ENCODE measurements at regions not wholly inside any gene's neighbourhood (a gene's known extent, or its start where the extent isn't known, plus 50 kb on each side); places are given as distances from the start of the nearest gene placed in this dataset.

DNA sequence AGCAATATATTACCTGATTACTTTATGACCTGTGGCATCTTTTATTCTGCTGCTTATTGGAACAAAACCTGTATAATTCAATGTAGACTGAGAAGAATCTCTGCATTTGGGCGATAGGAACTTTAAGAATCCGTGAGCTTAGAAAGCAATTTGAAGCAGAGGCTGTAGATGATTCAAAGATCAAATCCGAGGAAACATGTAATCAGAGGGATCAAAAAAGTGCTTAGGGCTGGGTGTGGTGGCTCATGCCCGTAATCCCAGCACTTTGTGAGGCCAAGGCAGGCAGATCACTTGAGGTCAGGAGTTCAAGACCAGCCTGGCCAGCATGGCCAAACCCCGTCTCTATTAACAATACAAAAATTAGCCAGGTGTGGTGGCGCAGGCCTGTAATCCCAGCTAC is 198.4 kb downstream of the MTX2 start:
- DNase-seq (ENCODE audit: low spot score) = no peak
- no peak for FAIRE-seq

DNA sequence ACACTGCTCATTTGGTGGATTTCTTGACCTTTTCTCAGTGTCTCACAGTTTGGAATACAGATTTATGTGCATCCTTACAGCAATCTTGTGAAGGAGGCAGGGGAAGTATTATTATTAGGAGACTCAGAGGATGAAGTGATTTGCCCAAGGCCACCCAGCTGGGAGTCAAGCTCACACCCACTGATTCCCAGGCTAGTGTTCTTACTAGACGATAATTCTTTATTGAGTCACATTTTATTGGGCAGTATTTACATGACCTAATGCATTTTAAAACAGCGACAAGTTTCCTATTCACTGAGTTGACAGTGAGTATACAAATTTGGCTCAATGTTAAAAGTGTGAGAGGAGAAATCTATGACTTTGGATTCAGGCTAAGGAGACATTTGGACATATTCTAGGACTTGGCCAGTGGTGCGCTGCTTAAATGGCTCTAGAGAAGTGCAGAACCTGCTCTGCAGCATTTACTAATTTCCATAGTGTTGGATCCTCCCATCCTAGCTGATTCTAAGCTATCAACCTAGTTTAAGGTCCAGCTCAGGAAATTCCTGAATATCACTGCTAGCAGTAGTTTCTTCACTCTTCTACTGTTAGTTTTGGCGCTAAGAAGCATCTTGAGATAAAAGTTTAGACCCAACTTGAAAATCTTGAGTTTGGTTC is 199.3 kb downstream of the MTX2 start:
- DNase-seq (ENCODE audit: low spot score) = no peak
- FAIRE-seq = no peak

DNA sequence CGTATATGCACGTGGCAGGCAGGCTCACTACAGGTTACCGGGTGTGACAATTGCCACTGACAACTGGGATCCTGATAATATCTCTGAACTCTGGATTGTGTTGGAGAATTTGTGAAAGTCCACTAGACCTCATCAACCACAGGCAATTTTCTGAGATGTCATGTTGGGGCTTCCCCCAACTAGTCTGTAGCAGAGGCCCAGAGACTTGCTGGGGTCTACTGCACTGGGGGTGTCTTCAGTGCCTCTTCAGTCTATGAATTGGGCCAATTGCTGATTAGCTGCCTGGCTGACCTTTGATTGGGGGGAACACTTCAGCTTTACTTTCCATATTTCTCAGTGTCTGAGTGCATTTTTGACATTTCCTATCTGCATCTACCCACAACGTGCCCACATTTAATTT is 201.5 kb downstream of the MTX2 start:
- FAIRE-seq = no peak
- DNase-seq (ENCODE audit: low spot score) = no peak

DNA sequence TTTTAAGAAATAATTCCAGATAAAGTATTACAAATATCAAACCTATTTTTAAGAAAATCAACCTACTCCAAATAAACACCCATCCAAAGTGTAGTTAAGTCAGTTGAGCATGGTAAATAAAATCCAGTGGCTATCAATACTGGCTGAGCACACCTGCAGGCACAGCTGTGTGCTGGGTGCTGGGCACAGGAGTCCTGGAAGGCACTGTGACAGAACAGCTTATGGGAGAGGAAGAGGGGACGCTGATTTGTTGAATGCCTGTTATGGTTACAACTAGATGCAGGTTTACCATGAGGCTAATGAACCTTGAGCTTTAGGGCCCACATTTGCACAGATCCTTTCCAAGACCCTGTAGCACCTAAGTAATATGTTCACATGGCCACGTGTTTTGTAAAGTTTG is 202.7 kb downstream of the MTX2 start:
- DNase-seq (ENCODE audit: low spot score) (no peak), FAIRE-seq (no peak)

DNA sequence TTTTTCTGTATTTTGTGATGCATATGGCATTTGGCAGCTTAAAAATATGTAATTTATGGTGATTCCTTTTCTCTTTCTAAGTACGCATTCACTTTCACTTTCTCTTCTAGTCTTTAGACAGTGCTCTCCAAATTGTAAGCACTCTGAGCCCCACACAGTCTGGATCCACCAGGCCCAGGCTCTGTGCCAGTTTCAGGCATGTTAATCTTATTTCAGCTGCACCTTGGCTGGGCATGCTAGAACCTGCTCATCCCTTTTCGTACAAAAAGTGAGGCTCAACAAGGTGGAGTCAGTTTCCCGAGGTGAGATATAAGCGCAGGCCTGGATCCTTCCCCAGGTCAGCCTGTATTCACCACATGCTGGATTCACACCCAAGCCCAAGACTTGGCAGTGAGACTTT is 203.9 kb downstream of the MTX2 start:
- FAIRE-seq (no peak), DNase-seq (ENCODE audit: low spot score) (peak; percentile 30)

DNA sequence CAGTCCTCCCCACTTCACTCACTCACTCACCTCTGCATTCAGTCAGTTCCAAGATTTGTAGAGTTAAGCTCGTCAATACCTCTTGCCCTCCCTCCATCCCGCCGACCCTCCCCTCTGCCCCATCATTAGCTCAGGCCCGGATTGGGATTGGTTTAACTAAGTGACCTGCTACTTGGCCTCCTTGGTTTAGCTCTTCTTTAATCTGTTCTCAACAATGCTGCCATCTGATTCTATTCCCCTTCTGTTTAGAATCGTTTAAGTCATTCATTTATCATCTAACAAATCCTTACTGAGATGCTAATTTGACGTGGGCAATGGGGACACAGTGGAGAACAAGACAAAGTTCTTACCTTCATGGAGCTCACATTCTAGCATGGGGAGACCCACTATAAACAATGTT is 204.6 kb downstream of the MTX2 start:
- no peak for FAIRE-seq
- DNase-seq (ENCODE audit: low spot score) = no peak

DNA sequence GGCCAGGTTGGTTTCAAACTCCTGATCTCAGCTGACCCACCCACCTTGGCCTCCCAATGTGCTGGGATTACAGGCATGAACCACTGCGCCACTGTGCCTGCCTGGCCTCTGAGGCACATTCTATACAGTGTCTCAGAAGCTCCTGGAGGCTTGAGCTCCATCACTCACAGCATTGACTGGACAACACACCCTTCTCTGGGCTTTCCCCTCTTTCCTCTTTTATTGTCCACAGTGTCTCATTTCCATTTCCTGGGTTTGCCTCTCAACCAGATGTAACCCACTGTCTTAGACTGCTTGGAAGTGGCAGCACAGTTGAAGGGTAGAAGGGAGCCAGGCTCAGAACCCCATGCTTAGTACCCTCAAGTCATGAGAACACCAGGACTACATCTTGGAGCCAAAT is 208.1 kb downstream of the MTX2 start:
- FAIRE-seq = no peak
- no peak for DNase-seq (ENCODE audit: low spot score)

DNA sequence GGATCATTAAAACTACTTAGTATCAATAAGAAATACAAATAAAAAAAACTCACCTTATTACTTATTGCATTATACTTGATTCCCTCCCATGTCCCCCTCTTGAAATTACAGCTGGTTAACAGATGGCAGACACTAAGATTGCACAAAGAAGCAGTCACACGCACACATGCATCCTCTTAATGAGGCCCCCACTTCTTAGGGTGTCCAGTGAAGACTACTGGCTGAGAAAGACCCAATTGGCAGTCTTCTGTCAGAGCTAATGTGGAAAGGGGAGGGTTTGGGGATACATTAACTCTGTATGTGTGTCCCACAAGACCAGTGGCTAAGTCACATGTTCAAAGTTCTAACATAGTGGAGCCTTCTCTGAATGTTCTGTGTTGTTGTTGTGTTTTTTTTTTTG is 210.7 kb downstream of the MTX2 start:
- FAIRE-seq = no peak

DNA sequence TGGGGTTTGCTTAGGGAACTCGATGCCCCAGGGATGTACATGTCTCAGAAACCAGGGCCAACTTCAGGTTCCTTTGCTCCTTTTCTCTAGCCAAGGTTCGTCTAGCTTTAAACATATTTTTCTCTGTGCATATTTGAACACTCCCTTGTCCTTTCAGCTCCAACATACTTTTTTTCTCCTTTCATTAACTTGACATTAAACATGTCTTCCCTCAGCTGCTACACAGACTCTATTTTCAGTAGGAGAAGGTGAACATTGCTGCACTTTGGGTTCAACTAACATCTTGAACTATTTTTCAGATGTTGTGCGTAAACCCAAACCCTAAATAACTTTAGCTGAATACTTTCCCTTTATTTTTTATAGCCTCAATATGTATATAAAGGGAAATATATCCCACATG is 212.9 kb downstream of the MTX2 start:
- no peak for DNase-seq (ENCODE audit: low spot score)
- no peak for FAIRE-seq

More for the DNA sequence above, 210.7 kb downstream of the MTX2 start:
- DNase-seq (ENCODE audit: low spot score) = no peak

DNA sequence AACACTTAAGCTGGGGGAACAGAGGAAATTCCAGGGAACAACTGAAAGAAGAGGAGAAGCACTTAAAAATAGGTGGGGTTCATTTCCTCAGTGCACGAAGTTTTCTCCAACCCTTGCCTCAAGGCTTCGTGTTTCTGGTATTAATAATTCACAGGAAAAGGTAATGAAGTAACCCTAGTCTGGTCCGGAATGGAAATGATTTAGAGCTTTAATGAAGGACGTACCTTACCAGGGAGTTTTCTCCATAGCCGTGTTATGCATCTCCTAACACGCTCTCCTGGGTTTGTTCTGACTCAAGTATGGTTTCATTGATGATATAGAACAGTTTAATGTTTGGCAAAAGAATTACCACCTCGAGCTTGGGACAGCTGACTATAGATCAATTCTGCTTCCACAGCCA is 214.2 kb downstream of the MTX2 start:
- FAIRE-seq (no peak), DNase-seq (ENCODE audit: low spot score) (no peak)

DNA sequence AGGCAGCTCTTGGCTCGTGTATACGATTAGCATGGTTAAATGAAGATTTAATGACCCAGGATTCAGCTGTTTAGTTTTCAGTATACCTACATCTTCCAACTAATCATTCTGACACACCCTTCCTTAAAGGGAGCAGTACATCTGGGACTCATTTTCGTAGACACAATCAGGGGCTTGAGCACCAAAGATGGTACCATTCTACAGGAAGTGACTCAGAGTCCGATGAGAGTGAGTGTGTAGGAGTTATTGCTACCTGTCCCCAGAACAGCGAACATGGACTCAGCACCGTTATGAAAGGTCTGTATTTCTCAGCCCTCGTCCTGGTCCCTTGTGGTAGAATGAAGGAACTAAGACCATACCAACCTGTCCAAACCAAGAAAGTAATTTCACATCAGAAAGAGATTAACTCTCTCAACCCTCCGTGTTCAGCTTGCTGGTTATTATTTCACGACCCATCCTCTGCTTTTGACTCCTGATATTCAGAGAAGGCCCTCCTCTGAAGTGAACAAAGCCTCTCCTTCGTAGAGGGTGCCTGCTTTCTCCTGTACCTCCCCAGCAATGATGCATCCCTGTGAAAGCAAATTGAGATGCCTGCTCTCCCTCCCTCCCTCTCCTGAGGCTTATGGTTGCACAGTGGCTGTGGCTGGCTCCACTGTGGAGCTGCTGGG is 214.8 kb downstream of the MTX2 start:
- DNase-seq (ENCODE audit: low spot score) (peak; percentile 13), FAIRE-seq (no peak)

DNA sequence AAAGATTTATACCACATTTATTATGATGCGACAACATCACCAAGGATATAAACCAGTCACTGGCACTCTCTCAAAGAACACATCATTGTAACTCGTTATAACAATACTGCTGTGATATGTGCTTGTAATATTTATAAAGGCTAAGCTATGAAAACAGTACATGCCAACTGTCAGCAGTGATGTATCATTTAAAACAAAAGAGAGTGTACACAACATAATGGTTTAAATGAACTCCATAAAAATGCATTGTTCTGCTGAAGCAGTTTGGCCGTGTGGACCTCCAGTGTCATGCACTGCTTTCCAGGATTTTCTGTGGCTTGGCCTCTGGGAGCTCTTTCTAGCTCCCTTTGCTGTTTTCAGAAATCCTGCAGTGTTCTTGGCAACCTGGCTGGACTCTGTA is 215.6 kb downstream of the MTX2 start:
- DNase-seq (ENCODE audit: low spot score) (no peak), FAIRE-seq (no peak)

DNA sequence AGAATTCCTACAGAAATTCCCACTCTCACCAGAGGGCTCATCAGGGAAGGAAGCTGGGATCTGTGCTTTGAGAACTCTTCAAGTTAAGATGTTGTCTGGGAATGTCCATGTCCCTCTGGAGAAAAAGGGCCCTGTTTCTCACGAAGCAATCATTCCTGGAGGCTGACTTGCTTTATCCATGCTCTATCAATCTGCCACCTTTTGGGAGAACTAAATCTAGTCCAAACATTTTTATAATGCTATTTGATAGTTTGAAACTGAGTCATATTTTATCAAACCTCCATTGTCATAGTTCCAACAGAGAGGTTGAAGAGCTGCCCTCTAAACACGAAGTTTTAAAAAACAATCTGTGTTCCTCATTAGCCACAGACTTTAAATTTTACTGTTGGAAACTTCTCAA is 219.2 kb downstream of the MTX2 start:
- DNase-seq (ENCODE audit: low spot score) (no peak), FAIRE-seq (no peak)

DNA sequence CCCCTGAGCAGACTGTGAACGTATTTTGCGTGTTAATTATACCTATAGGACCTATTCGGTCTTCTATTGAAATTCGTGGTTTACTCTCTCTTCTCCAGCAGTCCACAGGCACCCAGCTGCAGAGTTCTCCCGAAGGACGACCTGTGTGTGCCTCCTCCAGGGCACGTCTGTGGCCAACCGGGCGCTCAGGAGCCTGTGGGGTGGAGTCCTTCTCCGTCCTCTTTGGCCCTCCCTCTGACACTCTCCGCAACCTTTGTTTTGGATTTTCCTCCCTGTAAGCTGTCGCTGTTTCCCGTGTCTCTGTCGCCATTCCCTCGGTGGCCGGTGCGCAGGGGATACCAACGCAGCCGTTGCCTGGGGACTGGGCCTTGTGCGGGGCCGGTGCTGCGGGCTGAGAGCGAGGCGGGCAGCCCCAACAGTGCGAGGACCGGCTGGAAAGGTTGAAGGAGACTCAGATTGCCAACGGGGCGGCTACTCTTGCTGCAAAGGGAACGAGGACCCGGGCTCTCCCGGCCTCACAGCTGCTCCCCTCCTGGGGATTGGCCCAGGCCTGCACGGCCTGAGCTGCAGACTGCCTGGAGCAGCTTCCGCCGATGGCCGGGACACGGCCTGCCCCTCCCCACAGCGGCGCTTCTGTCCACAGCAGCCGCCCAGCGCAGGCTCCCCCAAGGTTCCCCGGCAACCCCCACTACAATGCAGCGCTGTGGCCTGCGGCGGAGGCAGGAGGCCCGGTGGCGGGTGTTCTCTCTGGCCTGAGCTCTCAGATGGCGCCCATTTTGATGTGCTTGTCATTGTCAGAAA is 221.0 kb downstream of the MTX2 start:
- no peak for DNase-seq (ENCODE audit: low spot score)
- FAIRE-seq = no peak

DNA sequence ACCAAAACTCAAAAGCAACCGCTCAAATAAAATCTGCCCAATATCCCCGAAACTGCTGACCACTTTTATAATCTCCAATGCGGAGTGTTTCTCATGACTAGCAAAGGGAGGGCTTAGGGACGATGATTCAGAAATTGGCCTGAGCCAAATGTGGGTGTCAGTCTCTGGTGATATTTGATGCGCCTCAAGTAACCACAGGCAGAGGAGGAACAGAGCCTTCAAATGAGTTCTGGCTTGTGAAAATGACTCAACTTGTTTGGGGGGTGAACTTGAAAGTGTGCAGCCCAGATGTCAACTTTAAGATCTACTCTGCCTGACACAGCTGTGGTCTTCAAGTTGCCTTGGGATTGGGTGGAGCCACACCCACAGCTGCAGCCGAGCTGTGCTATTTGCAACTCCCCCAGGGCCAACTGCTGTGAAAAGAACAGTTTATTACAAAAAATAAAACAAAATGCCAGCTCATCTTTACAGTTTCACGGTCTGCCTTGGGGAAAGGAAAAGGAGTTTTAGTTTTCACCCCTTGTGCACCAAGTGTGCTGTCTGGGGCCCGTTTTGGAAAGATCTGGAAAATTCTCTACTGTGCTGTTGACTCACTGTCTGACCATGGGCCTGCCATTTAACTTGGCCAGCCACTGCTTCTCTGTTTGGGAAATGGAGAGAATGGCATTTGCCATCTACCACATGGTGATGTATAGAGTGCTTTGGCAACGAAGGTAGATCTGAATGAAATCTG is 222.1 kb downstream of the MTX2 start:
- DNase-seq (ENCODE audit: low spot score) = peak; percentile 87
- no peak for FAIRE-seq

DNA sequence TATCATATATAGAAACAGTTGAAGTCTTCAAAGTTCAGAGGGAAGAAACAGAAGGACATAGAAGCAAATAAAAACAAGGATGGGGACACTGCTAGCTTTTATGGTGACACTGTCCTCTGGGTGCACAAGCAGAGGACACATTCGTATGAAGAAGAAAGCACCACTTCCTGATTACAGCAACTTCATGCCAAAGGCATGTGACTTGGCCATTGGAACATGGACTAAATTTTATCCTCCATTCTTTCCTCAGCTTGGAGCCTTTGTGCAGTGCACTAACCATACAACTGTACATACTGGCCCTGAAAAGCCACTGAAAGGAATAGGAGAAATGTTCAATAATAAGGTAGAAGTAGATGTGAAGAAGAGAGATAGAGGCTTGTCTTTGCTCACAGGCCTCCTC is 223.3 kb downstream of the MTX2 start:
- no peak for FAIRE-seq
- DNase-seq (ENCODE audit: low spot score) = no peak

DNA sequence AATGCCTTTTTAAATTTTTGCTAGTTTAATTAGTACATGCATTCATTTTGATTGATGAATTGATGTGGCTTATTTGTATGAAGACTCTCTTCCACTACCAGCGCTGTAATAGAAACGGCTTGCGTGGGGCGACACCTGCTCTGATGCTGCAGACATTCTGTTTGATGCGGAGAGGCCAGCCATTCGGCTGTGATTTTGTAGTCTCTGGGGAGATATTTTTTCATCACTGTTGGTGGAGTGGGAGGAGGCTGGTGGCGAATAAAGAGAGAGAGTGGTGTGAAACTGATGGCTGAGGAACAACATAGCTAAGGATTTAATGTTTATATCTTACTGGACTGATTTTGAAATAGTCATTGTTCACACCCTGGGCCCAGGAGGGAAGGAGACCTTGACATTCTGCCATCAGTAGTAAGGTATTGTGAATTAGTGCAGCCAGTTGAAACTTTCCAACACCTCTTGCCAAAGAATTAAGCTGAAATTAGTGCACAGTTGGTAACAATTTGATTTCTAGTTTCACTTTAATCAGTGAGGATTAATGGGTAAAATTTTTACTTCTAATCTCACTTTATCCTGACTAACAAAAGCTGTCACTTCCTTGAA is 224.1 kb downstream of the MTX2 start:
- no peak for FAIRE-seq

DNA sequence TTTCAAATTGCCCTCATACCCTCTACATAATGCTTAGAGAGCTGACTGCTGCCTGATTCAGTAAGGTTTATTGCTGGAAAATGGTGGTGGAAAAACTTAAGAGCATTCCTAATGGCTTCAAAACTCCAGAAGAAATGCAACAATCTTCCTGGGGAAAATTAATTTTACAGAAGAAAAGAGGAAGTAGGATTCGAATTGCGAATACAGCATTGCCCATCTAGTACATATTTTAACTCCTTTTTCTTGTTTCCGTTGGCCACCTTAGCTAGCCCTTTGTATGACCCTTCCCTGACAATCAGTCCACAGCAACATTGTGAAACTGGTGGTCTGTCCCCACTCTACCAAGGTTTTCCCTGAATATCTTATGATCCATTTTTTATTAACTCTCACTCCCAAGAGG is 224.7 kb downstream of the MTX2 start:
- FAIRE-seq = no peak
- DNase-seq (ENCODE audit: low spot score) = no peak

More for the DNA sequence above, 224.1 kb downstream of the MTX2 start:
- DNase-seq (ENCODE audit: low spot score) = no peak

DNA sequence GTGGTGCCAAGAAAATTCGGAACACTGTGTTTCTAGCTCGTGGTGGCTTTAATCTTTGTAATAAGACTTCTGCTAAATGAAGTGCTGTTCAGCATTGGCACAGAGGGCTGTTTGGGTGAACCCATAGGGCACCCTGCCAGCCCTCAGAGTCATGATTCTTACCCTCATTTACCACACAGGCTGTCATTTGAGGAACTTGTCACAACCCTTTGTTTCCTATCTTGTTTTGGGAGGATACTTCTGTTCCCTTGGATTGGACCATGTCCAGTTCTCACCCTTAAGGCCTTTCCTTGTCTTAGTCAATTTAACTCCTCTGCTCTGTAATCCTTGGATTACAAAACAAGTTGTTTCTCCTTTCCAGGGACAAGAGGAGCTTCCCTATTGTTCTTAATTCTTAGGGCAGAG is 225.7 kb downstream of the MTX2 start:
- DNase-seq (ENCODE audit: low spot score) = no peak
- no peak for FAIRE-seq

DNA sequence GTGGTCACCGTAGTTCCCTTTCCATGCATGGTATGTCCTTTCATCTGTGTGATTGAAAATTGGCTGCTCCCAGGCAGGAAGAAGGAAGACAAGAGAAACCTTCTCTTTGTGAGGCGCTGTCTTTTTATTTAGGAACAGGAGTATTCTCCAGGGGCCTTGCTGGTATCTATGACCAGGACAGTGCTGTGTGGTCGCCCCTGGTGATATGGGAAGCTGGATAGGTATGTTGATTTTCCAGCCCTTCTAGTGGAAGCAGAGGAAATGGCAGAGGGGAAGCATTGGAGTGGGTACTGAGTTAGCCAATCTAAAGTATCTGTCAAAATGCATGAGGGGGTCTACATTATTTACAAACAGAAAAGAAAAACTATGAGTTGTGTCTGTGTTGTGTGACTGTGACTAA is 226.6 kb downstream of the MTX2 start:
- no peak for FAIRE-seq

DNA sequence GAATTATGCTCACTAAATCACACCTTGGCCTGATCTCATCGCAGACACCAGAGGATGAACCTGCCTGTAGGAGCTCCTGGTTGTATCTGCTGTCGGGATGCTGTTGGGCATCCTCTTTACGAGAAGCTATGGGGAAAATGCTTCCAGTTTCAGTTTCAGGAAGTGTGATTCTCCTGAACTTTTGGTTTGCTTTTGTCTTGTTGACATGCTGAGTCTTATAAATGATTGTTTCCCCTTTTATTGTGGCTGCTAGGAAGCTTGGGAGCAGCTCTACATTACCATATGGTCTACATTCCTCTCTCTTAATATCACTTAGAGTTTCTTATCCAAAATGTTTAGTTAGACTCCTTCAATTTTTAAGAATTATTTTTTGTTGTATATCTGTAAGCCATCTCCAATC is 227.5 kb downstream of the MTX2 start:
- FAIRE-seq = no peak

More for the DNA sequence above, 226.6 kb downstream of the MTX2 start:
- DNase-seq (ENCODE audit: low spot score) = no peak

DNA sequence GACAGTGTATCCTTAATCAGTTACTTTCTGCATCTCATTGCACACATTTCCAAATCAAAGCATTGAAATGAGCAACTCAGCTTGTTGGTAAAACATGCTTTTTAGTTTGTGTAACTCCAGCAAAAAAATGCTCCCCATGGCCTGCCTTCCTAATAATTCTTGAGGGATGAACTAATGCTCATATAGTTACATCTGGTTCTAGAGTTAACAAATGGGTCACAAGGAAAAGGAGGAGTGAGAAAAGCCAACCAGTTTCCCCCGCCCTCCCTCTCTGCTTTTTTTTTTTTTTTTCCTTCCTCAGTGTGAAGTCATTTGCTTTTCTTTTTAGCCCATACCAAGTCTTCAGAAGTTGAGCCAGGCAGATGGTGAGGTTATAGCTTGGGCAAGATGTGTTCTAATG is 231.7 kb downstream of the MTX2 start:
- DNase-seq (ENCODE audit: low spot score) = no peak
- no peak for FAIRE-seq

More for the DNA sequence above, 227.5 kb downstream of the MTX2 start:
- no peak for DNase-seq (ENCODE audit: low spot score)

Data from urothelium cell line (cell line).